C1 segment of cervical spinal cord (tissue), 14 donors: ENCODE measurements at regions not wholly inside any gene's neighbourhood (a gene's known extent, or its start where the extent isn't known, plus 50 kb on each side); places are given as distances from the start of the nearest gene placed in this dataset.

Experiments used
- DNase-seq, 14 donors: peaks; one replicate each; lab custom pipeline; 2025; lab: John Stamatoyannopoulos, UW

DNA sequence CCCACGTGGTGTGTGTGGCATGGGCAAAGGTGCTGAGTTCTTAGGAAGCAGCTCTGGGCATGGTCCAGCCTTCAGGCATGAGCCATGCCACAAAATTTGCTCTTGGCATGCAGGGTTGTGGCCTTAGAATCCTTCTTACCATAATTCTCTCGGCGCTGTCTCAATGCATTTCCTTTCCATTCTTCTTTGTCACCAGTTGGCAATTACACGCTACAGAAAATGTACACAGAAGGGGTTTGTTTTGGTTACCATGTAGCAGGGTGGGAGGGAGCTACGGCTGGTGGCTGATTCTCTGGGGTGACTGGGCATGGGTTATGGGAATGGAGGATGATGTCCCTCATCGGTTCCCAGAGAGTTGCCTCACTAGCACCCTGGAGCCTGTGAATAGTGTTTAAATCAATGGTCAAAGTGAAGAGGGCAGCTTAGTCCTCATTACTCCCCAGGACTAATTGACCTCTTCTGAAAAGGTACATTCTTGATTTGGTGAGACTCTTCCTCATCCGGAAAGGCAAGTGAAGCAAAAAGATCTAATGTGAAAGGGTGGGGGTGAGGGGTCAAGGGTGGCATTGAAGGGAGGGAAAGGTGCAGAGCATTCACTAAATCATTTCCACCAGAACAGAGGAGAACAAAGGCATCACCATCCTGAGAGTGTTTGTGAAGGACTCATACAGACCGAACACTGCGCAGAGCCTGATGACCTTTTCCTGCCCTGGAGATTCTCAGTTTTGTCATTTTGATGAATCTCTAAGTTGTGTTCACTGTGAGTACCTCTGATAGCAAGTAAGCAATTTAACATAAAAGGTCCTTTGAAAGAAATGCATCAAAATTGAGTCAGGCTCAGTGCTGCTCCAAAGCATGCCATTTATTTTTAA lies 199.8 kb upstream of the SFRP2 start:
- DNase-seq: no peak

DNA sequence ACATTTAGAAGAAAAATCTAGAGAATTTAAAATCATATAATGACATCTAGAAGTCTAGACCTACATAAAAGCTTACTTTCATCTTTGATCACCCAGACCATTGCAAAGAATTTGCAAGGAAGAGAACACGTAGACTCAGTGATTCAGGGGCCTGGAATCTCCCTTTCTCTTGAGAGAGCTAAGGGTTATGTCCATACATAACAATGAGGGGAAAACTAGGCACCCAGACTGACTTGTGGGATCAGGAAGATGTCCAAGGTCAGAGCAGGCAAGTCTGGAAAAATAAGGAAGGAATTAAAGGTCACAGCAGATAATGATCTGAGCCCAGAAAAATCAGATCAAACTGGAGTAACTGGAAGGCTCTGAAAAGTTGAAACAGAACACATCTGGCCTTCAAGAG lies 198.4 kb upstream of the SFRP2 start:
- no peak for DNase-seq

DNA sequence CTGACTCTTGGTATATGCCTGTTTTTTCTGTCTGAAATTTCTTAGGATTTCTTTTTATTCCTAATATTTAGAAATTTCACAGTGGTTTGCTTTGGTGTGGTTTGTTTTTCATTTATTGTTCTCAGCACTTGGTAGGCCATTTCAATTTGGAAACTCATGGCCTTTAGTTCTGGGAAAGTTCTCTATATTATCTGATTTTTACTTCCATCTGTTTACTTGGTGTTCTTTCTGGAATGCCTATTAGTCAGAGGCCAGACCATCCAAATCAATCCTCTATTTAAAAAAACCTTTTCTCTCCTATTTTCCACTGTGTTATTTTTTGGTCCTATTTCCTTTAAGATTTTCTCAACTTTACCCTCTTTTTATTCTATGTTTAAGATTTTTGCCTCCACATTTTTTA lies 188.1 kb upstream of the SFRP2 start:
- no peak for DNase-seq

DNA sequence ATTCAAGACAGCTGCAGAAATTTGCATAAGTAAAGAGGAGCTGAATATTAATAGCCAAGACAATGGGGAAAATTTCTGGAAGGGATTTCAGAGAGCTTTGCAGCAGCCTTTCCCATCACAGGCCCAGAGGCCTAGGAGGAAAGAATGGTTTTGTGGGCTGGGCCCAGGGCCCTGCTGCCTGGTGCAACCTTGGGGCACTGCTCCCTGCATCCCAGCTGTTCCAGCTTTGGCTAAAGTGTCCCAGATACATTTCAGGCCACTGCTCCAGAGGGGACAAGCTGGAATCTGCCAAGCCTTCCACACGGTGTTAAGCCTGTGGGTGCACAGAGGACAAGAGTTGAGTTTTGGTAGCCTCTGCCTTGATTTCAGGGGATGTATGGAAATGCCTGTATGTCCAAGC lies 185.6 kb upstream of the SFRP2 start:
- DNase-seq: no peak

DNA sequence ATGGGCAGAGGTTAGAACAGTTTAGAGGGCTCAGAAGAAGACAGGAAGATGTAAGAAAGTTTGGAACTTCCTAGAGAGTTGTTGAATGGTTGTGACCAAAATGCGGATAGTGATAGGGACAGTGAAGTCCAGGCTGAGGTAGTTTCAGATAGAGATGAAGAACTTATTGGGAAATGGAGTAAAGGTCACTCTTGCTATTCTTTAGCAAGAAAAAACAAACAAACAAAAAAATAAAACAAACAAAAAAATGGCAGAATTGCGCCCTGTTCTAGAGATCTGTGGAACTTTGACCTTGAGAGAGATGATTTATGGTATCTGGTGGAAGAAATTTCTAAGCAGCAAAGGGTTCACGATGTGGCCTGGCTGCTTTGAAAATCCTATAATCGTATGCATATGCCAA lies 185.1 kb upstream of the SFRP2 start:
- DNase-seq: no peak

DNA sequence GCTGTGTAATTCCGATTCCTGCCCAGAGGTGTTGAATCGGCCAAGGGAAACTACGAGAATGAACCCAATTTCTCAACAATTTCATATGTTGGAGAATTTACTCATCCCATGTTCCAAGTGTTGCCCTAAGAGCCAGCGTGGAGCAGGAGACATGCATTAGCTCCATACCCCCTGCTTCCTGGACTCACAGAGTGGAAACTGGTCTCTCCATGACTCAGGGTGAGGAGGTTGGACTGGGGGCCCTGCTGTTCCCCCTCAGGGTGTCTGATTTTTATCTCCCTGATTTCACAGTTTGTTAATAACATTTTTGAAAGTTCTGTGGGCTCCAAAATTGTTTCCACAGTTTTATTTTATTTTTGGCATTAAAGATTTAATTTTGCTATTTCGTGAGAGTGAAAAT lies 183.0 kb upstream of the SFRP2 start:
- DNase-seq: no peak

DNA sequence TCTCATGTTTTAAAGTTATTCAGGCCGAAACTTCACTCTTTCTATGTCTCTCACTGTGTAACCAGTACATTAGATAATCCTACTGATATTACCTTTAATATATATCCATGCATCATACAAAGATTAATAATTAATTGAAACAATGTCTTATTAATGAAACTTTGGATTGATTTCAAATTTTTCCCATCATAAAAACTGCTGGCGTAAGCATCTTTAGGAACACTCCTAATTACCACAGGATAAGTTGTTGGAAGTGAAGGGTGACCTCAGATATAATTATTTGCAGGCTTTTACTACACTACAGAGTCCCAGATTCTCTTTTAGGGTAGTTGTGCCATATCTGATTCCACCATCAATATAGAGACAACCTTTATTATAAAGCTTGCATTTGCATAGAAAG lies 181.3 kb upstream of the SFRP2 start:
- no peak for DNase-seq

DNA sequence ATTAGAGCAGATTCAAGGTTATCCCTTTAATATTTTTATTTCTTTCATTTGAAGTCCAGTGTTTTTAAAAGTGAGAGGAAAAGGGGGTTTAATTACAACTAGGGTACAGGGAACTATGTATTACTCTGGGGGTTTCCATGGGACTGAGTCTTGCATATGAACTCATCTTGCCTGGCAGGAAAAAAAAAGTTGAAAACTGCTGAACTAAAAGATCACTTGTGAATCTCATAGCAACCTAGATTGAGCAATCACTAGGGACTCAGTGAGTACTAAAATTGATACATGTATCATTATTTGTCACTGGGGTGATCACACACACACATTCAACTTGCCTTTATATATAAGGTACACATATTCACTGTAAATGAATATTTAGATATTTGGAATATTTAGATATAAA lies 180.7 kb upstream of the SFRP2 start:
- DNase-seq: no peak

DNA sequence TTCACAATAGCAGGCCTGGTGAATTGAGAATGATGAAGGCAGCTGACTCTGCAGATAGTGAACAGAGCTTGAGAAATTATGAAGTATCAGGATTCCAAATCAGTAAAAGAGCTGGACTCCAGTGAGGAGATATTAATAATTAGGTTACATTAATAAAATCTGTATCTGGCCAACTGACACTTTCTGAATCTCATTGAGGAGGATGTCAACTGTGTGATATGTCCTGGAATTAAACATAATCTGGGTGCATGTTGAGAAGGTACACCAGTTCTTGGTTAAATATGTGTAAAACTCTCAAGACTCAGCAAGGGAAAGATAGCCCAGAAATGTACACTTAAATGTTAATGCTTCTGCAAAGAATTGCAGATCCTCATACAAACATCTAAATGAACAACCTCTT lies 177.8 kb upstream of the SFRP2 start:
- no peak for DNase-seq

DNA sequence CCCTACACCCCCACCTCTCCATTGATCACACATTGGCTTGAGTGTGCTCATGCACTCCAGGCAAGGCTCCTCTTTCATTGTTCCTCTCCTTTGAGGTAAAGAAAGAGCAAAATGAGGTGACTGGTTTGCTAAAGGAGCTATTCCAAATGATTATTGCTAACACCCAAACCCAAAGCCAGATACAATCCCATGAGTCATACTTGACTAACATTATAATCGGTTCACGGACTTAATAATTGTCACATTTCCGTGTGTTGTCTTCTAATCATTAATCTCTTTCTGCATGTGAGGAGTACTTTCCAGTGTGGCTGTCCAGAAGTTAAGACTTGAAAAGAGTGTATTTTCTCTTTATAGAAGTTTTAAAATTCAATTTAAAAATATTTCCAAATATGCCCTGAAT lies 174.3 kb upstream of the SFRP2 start:
- no peak for DNase-seq

DNA sequence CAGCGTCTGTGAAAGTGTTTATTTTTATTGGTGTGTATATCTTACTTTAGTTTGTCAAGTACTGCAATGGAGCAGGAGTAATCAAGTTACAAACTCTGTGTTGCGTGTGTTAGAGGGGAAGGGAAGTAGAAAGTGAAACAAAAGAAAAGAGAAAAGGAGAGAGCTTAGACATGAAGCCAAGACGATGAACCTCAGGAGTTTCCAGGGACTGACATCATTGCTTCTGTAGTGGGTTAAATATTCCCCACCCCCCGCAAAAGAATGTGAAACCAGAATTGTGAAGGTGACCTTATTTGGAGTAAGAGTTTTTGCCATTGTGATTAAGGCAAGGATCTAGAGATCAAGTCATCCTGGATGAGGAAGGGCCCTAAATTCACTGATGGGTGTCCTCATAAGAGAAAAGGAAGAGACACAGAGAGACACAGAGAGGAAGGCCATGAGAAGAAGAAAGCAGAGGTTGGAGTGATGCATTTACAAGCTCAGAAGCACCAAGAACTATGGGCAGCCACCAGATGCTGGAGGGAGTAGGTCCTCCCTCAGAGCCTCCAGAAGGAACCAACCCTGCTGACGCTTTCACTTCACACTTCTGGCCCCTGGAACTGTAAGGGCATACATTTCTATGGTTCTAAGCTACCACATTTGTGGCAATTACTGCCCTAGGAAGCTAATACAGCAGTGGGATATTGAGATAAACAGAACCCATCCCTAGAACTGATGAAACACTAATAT lies 173.6 kb upstream of the SFRP2 start:
- no peak for DNase-seq

DNA sequence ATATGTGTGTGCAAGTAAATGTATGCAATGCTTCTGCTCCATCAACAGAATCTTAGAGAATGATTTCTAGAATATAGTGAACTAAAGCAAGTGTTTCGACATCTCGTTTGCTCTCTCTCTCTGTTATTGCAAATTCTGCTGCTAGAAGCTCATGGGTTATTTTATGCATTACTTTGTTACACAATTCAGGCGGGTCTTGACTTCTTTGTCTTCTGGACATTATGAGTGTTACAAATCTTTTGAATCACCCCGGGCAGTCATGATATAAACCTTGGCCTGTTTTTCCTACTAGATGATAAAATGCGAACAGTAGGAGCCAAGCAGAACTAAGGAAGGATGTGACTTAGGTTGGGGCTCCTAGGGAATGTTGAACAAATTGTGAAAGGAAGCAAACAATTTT lies 166.4 kb upstream of the SFRP2 start:
- DNase-seq: no peak

DNA sequence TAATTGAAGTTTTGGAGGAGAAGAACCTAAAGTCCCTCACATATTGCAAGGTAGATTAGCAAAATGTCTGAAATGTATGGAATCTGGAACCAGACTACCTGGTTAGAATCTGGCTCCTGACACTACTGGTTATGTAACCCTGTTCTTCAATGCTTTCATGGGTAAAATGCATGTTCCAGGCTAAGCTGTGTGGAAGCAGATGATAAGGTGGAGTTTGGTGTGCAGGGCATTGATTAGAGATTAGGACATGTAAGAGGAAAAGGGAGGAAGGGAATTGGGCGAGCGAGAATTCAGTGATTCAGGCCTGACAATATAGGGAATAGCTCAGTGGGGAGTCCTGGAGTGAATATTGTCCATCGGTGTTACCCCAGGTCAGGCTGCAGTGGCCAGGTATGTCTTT lies 165.8 kb upstream of the SFRP2 start:
- no peak for DNase-seq

DNA sequence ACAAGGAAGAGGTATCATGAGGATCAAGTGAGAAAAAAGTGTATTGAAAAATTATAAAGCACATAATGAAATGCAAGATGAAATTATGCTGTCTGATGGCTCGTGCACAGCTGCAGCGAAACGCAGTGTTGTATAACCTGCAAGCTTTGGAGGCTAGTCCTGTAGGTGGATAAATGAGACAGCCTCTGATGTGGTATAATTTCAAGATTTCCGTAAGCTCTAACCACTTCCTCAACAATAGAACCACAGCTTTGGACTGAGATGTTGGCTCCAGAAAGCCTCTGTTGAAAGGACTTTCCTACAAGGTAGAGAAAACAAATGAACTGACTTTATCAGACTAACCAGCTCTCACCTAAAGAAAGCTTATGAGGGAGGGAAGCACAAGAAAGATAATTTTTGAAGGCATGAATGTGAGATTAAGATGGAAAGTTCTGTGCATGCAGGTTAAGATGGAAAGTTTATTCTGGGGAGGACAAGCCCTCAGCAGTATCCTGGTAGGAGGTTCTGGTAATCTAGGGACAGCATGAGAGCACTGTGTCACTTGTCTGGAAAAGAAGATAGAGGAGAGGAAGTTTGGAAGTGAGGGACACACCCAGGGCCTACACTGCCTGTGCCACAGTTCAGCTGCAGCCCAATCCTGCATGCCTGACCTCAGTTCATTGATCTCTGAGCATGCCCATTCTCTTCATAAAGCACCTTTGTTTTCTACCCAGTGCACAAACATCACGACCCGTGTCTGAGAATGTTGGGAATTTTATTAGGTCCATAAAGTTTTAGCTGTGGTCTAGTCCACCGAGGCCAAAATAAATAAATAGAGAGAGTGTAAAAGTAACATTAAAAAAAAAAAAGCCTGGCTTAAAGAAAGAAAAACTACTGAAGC lies 161.5 kb upstream of the SFRP2 start:
- no peak for DNase-seq

DNA sequence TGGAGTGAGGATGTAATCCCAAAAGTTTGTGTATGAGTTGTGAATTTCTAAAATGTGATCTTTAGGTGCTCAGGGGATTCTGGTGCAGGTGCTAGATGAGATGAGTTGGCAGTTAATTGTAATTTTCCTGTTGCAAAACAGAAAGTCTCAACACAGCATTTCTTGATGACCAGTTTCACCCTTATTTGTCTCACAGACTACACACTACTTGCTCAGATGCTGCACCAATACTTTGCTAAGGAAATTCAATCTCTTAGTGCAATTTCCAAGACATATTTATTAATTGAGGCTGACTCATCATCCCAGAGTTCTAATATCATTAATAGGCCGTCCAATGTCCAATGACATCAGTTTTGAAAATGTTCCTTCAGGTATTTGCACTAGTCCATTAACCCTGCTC lies 159.2 kb upstream of the SFRP2 start:
- no peak for DNase-seq

DNA sequence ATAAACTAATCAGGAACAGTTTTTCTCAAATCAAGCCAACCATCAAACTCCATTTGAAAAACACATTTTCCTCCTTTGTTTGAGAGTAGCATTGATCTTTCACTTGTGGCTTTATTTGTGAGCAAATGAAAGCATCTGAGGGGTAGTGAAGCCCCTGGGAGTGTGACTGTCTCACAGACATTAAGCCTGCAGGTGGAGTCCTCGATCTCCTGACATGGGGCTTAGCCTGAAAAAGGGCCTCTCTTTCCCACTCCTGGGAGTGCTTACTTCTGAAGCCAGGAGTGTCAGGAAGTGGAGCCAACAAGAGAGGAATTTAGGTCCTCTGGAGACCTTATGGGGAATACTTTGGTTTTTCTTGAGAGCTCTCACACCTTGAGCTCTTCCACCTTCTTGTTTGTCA lies 158.2 kb upstream of the SFRP2 start:
- no peak for DNase-seq

DNA sequence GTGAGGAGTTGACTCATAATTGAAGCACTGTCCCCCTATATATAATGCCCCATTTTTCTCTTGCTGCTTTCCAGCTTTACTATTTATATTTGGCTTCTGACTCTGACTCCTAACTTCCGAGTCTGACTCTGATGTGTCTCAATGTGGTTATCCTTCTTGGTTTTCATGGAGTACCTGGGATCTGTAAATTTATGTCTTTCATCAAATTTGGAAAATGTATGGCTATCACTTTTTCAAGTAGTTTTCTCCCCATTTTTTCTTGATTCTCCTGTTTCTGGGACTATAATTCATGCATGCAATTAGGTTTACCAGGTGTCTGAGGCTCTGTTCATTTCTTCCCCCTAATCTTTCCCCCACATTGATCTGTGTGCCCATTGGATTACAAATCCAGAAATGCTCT lies 156.8 kb upstream of the SFRP2 start:
- DNase-seq: no peak

DNA sequence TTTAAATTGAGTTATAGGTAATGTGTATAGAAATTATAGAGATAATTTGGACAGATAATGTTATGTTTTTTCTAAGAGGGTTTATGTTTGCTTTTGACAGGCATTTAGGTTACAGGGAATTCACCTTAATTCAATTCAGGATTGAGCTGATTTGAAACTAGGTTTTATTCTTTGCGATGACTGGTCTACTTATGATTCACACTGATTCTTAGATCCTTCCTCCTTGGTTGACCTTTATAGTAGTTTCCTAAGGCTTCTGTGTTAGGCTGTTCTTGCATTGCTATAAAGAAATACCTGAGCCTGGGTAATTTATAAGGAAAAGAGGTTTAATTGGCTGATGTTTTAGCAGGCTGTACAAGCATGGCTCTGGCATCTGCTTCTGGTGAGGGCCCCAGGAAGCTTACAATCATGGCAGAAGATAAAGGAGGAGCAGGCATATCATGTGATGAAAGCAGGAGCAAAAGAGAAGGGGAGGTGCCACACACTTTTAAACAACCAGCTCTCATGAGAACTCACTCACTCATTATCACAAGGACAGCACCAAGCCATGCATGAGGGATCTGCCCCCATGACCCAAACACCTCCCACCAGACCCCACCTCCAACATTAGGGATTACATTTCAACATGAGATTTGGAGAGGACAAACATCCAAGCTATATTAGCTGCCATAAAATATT lies 155.0 kb upstream of the SFRP2 start:
- no peak for DNase-seq

DNA sequence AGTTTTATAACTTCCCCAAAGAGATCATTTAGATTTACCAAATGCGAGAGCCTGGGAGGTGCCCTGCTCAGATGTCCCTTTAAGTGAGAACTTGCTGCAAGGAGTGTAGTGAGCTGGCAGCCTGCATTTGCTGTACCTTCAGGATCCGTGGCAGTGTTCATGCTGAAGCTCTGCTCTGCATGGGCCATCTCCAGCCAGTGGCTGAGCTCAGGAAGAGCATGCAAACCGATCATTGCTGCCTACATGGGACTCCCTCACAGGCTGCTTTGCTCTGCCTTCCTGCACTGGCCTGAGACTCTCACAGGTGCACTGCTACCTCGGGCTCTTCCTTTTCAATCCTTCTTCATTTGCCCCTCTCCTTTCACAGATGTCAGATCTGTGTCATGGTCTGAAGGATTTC lies 152.0 kb upstream of the SFRP2 start:
- DNase-seq: no peak

DNA sequence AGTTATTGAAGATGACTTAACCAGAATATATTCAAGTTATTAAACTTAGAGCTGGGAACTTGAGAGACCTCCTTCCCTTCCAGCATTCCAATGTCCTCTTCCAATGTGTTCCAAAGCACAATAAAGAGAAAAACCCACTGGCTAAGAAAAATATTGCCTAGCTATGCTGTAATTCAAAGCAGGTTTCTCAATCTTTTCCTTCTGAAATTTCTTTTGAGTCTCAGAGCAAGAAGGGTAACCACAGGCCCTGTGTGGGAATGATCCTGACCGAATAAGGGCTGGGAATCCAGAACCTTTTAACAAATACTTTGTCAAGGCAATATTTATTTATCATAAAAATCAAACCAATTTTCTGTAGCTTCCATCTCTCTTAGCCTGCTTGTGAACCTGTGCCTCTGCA lies 150.7 kb upstream of the SFRP2 start:
- no peak for DNase-seq

DNA sequence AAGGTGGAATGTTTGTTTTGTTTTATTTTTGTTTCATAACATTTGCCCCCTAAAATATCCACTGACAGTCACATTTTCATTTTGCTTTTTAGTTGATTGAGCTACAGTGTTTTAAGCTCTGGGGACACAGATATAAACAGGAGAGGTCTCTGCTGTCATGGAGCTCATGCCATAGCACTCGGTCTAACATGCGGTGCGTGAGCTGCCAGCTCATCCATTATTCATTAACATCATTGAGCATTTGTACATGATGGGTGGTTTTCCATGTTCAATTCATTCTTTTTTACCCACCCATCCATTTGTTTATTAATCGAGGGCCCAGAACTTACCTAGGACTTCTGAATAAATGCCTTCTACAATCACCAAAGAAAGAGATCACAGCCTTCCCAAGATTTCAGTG lies 150.1 kb upstream of the SFRP2 start:
- no peak for DNase-seq

DNA sequence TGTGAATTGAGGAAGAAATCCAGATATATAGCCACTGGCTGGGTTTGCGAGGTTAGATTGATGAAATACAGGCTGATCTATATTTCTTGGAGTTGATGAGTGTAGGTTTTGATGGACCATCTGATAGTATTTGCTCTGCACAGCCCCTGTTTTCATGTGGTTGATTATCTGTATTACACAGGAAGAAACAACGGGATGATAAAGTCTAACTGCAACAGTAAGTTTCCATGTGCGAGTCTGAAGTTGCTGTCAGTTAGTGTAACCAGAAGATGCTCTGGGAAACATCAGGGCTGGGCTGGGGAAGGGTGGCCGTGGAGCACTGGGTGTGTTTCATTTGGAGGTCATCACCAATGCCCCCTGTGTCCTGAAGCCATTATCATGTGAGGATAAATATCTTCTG lies 148.4 kb upstream of the SFRP2 start:
- DNase-seq: no peak
